Hematopoietic multipotent progenitor cell treated with erythropoietin and hydrocortisone succinate and interleukin-3 and kit ligand, for 15 days (in vitro differentiated cells): ENCODE measurements at regions not wholly inside any gene's neighbourhood (a gene's known extent, or its start where the extent isn't known, plus 50 kb on each side); places are given as distances from the start of the nearest gene placed in this dataset.

Source experiments
- DNase-seq: peaks from one replicate; pipeline ENCODE4 v3.0.0-alpha.2; 2015; ENCODE audit warnings: low spot score

- DNase-seq: no peak
These were observed 200.4 kb upstream of the NFE2L3 start for GRCh38 chr7:25951414-25952260.

- DNase-seq: no peak
These were observed 199.5 kb upstream of the NFE2L3 start for GRCh38 chr7:25952261-25953057.

GRCh38 chr7:25953859-25954258, 198.1 kb upstream of the NFE2L3 start:
- DNase-seq: no peak

GRCh38 chr7:25954395-25954794, 197.6 kb upstream of the NFE2L3 start:
- no peak for DNase-seq

- DNase-seq: no peak
These were observed 192.7 kb upstream of the NFE2L3 start for GRCh38 chr7:25959168-25959734.

- DNase-seq: no peak
These were observed 188.3 kb upstream of the NFE2L3 start for GRCh38 chr7:25963733-25964132.

GRCh38 chr7:25964483-25964991, 187.5 kb upstream of the NFE2L3 start:
- no peak for DNase-seq

- DNase-seq: no peak
These were observed 186.4 kb upstream of the NFE2L3 start for GRCh38 chr7:25965405-25966123.

GRCh38 chr7:25966469-25966868, 185.5 kb upstream of the NFE2L3 start:
- no peak for DNase-seq

- DNase-seq: no peak
These were observed 184.5 kb upstream of the NFE2L3 start for GRCh38 chr7:25967278-25968204.

GRCh38 chr7:25968205-25968993, 183.6 kb upstream of the NFE2L3 start:
- no peak for DNase-seq

- DNase-seq: no peak
These were observed 181.6 kb upstream of the NFE2L3 start for GRCh38 chr7:25970356-25970755.

GRCh38 chr7:25970911-25971310, 181.1 kb upstream of the NFE2L3 start:
- DNase-seq: no peak

GRCh38 chr7:25976630-25977029, 175.4 kb upstream of the NFE2L3 start:
- DNase-seq: no peak

- DNase-seq: no peak
These were observed 173.5 kb upstream of the NFE2L3 start for GRCh38 chr7:25978466-25978865.

- DNase-seq: no peak
These were observed 172.4 kb upstream of the NFE2L3 start for GRCh38 chr7:25979605-25980004.

- DNase-seq: no peak
These were observed 169.3 kb upstream of the NFE2L3 start for GRCh38 chr7:25982684-25983083.

GRCh38 chr7:25985196-25985595, 166.8 kb upstream of the NFE2L3 start:
- DNase-seq: no peak

- no peak for DNase-seq
These were observed 163.4 kb upstream of the NFE2L3 start for GRCh38 chr7:25988640-25989039.

- DNase-seq: no peak
These were observed 162.8 kb upstream of the NFE2L3 start for GRCh38 chr7:25989140-25989705.
